NOMO-1 (cell line): ENCODE measurements at regions not wholly inside any gene's neighbourhood (a gene's known extent, or its start where the extent isn't known, plus 50 kb on each side); places are given as distances from the start of the nearest gene placed in this dataset.

ENCODE experiments used
- DNase-seq, 2 experiments: peaks; one replicate each; lab custom pipeline; 2025; ENCODE audit not compliant: unreplicated experiment in 2 of 2; lab: John Stamatoyannopoulos, UW

- no peak for DNase-seq
Measured at GRCh38 chr3:117941015-117941414, 1093.6 kb downstream of the IGSF11 start.

- DNase-seq: no peak
Measured at GRCh38 chr3:117941756-117942155, 1092.9 kb downstream of the IGSF11 start.

GRCh38 chr3:117954131-117954530 is 1080.5 kb downstream of the IGSF11 start:
- no peak for DNase-seq

GRCh38 chr3:117955196-117955595 is 1079.5 kb downstream of the IGSF11 start:
- no peak for DNase-seq

GRCh38 chr3:117958027-117958426 is 1076.6 kb downstream of the IGSF11 start:
- DNase-seq: no peak

- DNase-seq: no peak
Measured at GRCh38 chr3:117962750-117963149, 1071.9 kb downstream of the IGSF11 start.

- DNase-seq: no peak
Measured at GRCh38 chr3:117963858-117964257, 1070.8 kb downstream of the IGSF11 start.

GRCh38 chr3:117964814-117965213 is 1069.8 kb downstream of the IGSF11 start:
- no peak for DNase-seq

- no peak for DNase-seq
Measured at GRCh38 chr3:117977504-117978228, 1057.0 kb downstream of the IGSF11 start.

- no peak for DNase-seq
Measured at GRCh38 chr3:117979466-117979865, 1055.2 kb downstream of the IGSF11 start.

GRCh38 chr3:117987256-117987655 is 1047.4 kb downstream of the IGSF11 start:
- no peak for DNase-seq

- peak in 1 of 2 experiments; percentile 34 for DNase-seq
Measured at GRCh38 chr3:117989982-117990381, 1044.7 kb downstream of the IGSF11 start.

GRCh38 chr3:117990627-117991026 is 1044.0 kb downstream of the IGSF11 start:
- no peak for DNase-seq

- peak in 1 of 2 experiments; percentile 1 for DNase-seq
Measured at GRCh38 chr3:117995842-117996437, 1038.7 kb downstream of the IGSF11 start.

GRCh38 chr3:117997201-117998049 is 1037.2 kb downstream of the IGSF11 start:
- peak; percentile 68 to 70 for DNase-seq

- no peak for DNase-seq
Measured at GRCh38 chr3:117998071-117998470, 1036.6 kb downstream of the IGSF11 start.

- no peak for DNase-seq
Measured at GRCh38 chr3:118000219-118000618, 1034.4 kb downstream of the IGSF11 start.

- DNase-seq: no peak
Measured at GRCh38 chr3:118001380-118001779, 1033.3 kb downstream of the IGSF11 start.

GRCh38 chr3:118011910-118012309 is 1022.7 kb downstream of the IGSF11 start:
- DNase-seq: no peak

- no peak for DNase-seq
Measured at GRCh38 chr3:118029049-118029448, 1005.6 kb downstream of the IGSF11 start.

GRCh38 chr3:118036215-118036614 is 998.4 kb downstream of the IGSF11 start:
- DNase-seq: no peak

GRCh38 chr3:118055381-118055780 is 979.3 kb downstream of the IGSF11 start:
- no peak for DNase-seq
